GM21447 (cell line): ENCODE measurements at regions not wholly inside any gene's neighbourhood (a gene's known extent, or its start where the extent isn't known, plus 50 kb on each side); places are given as distances from the start of the nearest gene placed in this dataset.
"Not testable (repeated sequence)": the region's sequence is repeated elsewhere in the genome, so short reads cannot be mapped to it uniquely, and the experiment has no call there.

ENCODE experiments used
- ATAC-seq: cut with Tn5 transposase; IDR thresholded peaks from one replicate; pipeline ENCODE4 v1.9.1; 2021; ENCODE audit not compliant: unreplicated experiment

- ATAC-seq = no peak
Observed at GRCh38 chr2:111250448-111251030, 129.8 kb downstream of the BCL2L11 start.

GRCh38 chr2:111251711-111252110 lies 131.0 kb downstream of the BCL2L11 start:
- no peak for ATAC-seq

GRCh38 chr2:111252436-111252835 lies 131.7 kb downstream of the BCL2L11 start:
- no peak for ATAC-seq

- ATAC-seq = not testable (repeated sequence)
Observed at GRCh38 chr2:111254916-111255315, 134.2 kb downstream of the BCL2L11 start.

GRCh38 chr2:111256628-111257027 lies 135.9 kb downstream of the BCL2L11 start:
- ATAC-seq = not testable (repeated sequence)

GRCh38 chr2:111257607-111258006 lies 136.9 kb downstream of the BCL2L11 start:
- not testable (repeated sequence) for ATAC-seq

GRCh38 chr2:111258318-111258717 lies 137.6 kb downstream of the BCL2L11 start:
- not testable (repeated sequence) for ATAC-seq

GRCh38 chr2:111262627-111263379 lies 142.1 kb downstream of the BCL2L11 start:
- ATAC-seq = not testable (repeated sequence)

GRCh38 chr2:111263380-111264017 lies 142.8 kb downstream of the BCL2L11 start:
- not testable (repeated sequence) for ATAC-seq

GRCh38 chr2:111264956-111265355 lies 144.2 kb downstream of the BCL2L11 start:
- ATAC-seq = not testable (repeated sequence)

GRCh38 chr2:111266556-111266955 lies 145.8 kb downstream of the BCL2L11 start:
- ATAC-seq = not testable (repeated sequence)

- ATAC-seq = not testable (repeated sequence)
Observed at GRCh38 chr2:111267038-111267437, 146.3 kb downstream of the BCL2L11 start.

GRCh38 chr2:111269761-111270323 lies 149.1 kb downstream of the BCL2L11 start:
- not testable (repeated sequence) for ATAC-seq

GRCh38 chr2:111270569-111270968 lies 149.9 kb downstream of the BCL2L11 start:
- ATAC-seq = not testable (repeated sequence)

GRCh38 chr2:111271647-111272304 lies 151.1 kb downstream of the BCL2L11 start:
- not testable (repeated sequence) for ATAC-seq

GRCh38 chr2:111273007-111273406 lies 152.3 kb downstream of the BCL2L11 start:
- ATAC-seq = not testable (repeated sequence)

GRCh38 chr2:111275047-111275853 lies 154.5 kb downstream of the BCL2L11 start:
- not testable (repeated sequence) for ATAC-seq

- not testable (repeated sequence) for ATAC-seq
Observed at GRCh38 chr2:111275854-111276171, 155.1 kb downstream of the BCL2L11 start.

- not testable (repeated sequence) for ATAC-seq
Observed at GRCh38 chr2:111278133-111278532, 157.4 kb downstream of the BCL2L11 start.

- not testable (repeated sequence) for ATAC-seq
Observed at GRCh38 chr2:111280709-111281286, 160.1 kb downstream of the BCL2L11 start.
